HepG2 (cell line): ENCODE measurements at regions not wholly inside any gene's neighbourhood (a gene's known extent, or its start where the extent isn't known, plus 50 kb on each side); places are given as distances from the start of the nearest gene placed in this dataset.

Experiments used
- FOXK2 ChIP-seq: fragments of 450-650 bp; IDR thresholded peaks from 2 replicates; pipeline ENCODE4 v1.6.1; 2016
- PHF20 ChIP-seq: sonication (generic); formaldehyde crosslinking; IDR thresholded peaks from 2 replicates; pipeline ENCODE4 v1.5.0; 2020; ENCODE audit warnings: mild to moderate bottlenecking, missing genetic modification reagents
- PHF5A ChIP-seq: IDR thresholded peaks from one replicate; pipeline ENCODE4 v1.6.1; 2018; ENCODE audit warnings: low read depth, missing genetic modification reagents; ENCODE audit not compliant: unreplicated experiment
- RFXANK ChIP-seq: IDR thresholded peaks from 2 replicates; pipeline ENCODE4 v1.6.1; 2016
- SIX4 ChIP-seq: sonication (generic); formaldehyde crosslinking; IDR thresholded peaks from 2 replicates; pipeline ENCODE4 v1.4.0; 2020; ENCODE audit warnings: missing genetic modification reagents
- SOX5 ChIP-seq: IDR thresholded peaks from 2 replicates; pipeline ENCODE4 v1.6.1; 2016; ENCODE audit warnings: borderline replicate concordance
- YY1 ChIP-seq: IDR thresholded peaks from 2 replicates; pipeline ENCODE4 v1.6.1; 2011; ENCODE audit warnings: low read length, low read depth, moderate library complexity, mild to moderate bottlenecking; ENCODE audit not compliant: insufficient read depth, insufficient replicate concordance
- ZNF234 ChIP-seq: sonication (generic); formaldehyde crosslinking; conservative IDR thresholded peaks from 2 replicates; pipeline ENCODE4 v1.5.1; 2020; ENCODE audit warnings: mild to moderate bottlenecking, missing genetic modification reagents
- ZNF678 ChIP-seq: sonication (generic); formaldehyde crosslinking; IDR thresholded peaks from 2 replicates; pipeline ENCODE4 v1.4.0; 2020; ENCODE audit warnings: mild to moderate bottlenecking, missing genetic modification reagents
- ZNF75D ChIP-seq: sonication (generic); formaldehyde crosslinking; IDR thresholded peaks from 2 replicates; pipeline ENCODE4 v1.8.1; 2023; ENCODE audit warnings: missing genetic modification reagents, mild to moderate bottlenecking, borderline replicate concordance
- ZNF780A ChIP-seq: sonication (generic); formaldehyde crosslinking; IDR thresholded peaks from 2 replicates; pipeline ENCODE4 v1.8.0; 2022; ENCODE audit warnings: mild to moderate bottlenecking, missing genetic modification reagents, moderate library complexity
- ZNF790 ChIP-seq: sonication (generic); formaldehyde crosslinking; IDR thresholded peaks from 2 replicates; pipeline ENCODE4 v1.8.0; 2022; ENCODE audit warnings: missing genetic modification reagents, mild to moderate bottlenecking, borderline replicate concordance
- TF ChIP-seq, protein P1 (sequence below): sonication (generic); formaldehyde crosslinking; IDR thresholded peaks from 2 replicates; pipeline ENCODE4 v1.5.1; 2020; ENCODE audit warnings: mild to moderate bottlenecking, missing genetic modification reagents, moderate library complexity
- TF ChIP-seq, protein P2 (sequence below): sonication (generic); formaldehyde crosslinking; IDR thresholded peaks from 2 replicates; pipeline ENCODE4 v1.4.0; 2020; ENCODE audit warnings: mild to moderate bottlenecking, missing genetic modification reagents
- TF ChIP-seq, protein P3 (sequence below): IDR thresholded peaks from 2 replicates; pipeline ENCODE4 v1.6.1; 2016; ENCODE audit warnings: low read depth, missing genetic modification reagents, missing compliant biosample characterization
- TF ChIP-seq, protein P4 (sequence below): sonication (generic); formaldehyde crosslinking; conservative IDR thresholded peaks from 2 replicates; pipeline ENCODE4 v1.8.0; 2022; ENCODE audit warnings: missing genetic modification reagents
- TF ChIP-seq, protein P5 (sequence below): sonication (generic); formaldehyde crosslinking; IDR thresholded peaks from 2 replicates; pipeline ENCODE4 v1.5.1; 2020; ENCODE audit warnings: mild to moderate bottlenecking, moderate library complexity, missing genetic modification reagents
- TF ChIP-seq, protein P6 (sequence below): sonication (generic); formaldehyde crosslinking; conservative IDR thresholded peaks from 2 replicates; pipeline ENCODE4 v1.8.0; 2022; ENCODE audit warnings: mild to moderate bottlenecking, moderate library complexity, missing genetic modification reagents

DNA sequence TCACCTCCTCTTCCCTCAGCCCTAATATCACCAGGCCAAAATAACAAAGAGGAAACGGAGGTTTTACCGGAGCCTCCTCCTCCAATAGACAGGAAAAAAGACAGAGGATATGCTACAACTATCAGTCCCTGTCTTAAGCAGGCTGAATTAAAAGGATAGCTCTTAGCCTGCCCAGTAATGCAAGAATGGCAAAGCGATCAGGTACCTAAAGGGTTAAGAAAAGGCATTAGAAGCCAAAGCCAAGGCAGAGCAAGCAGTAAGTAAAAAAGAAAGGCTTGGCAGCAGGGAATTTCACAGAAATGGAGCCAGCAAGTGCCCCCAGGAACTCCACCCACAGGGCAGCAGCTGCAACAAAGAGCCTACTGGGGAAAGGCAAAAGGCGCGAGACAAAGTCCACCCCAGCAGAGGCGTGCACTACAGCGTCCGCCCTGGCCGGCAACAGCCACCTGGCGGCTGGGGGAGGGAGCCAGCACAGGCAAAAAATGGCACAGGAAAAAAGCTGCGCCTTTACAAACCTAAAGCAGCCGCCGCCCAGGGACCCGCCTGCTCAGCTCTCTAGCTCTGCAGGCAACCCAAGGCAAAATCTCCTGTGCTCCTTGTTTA is 220.6 kb upstream of the ZC4H2 start (continued):
- TF ChIP-seq, protein P1, sequence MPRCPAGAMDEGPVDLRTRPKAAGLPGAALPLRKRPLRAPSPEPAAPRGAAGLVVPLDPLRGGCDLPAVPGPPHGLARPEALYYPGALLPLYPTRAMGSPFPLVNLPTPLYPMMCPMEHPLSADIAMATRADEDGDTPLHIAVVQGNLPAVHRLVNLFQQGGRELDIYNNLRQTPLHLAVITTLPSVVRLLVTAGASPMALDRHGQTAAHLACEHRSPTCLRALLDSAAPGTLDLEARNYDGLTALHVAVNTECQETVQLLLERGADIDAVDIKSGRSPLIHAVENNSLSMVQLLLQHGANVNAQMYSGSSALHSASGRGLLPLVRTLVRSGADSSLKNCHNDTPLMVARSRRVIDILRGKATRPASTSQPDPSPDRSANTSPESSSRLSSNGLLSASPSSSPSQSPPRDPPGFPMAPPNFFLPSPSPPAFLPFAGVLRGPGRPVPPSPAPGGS (CRISPR knock-in tag), result no peak
- TF ChIP-seq PHF20 (CRISPR knock-in tag) (no peak), PHF5A (CRISPR knock-in tag) (no peak), ZNF75D (CRISPR knock-in tag) (no peak), ZNF678 (CRISPR knock-in tag) (no peak), YY1 (peak; percentile 52), SIX4 (CRISPR knock-in tag) (no peak), ZNF790 (CRISPR knock-in tag) (no peak), ZNF780A (CRISPR knock-in tag) (no peak), ZNF234 (CRISPR knock-in tag) (no peak), FOXK2 (no peak), SOX5 (peak; percentile 41; the same call in 1 of the 2 replicates), RFXANK (CRISPR knock-in tag) (no peak)
- TF ChIP-seq, protein P2, sequence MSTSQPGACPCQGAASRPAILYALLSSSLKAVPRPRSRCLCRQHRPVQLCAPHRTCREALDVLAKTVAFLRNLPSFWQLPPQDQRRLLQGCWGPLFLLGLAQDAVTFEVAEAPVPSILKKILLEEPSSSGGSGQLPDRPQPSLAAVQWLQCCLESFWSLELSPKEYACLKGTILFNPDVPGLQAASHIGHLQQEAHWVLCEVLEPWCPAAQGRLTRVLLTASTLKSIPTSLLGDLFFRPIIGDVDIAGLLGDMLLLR (CRISPR knock-in tag), result no peak
- TF ChIP-seq, protein P3, sequence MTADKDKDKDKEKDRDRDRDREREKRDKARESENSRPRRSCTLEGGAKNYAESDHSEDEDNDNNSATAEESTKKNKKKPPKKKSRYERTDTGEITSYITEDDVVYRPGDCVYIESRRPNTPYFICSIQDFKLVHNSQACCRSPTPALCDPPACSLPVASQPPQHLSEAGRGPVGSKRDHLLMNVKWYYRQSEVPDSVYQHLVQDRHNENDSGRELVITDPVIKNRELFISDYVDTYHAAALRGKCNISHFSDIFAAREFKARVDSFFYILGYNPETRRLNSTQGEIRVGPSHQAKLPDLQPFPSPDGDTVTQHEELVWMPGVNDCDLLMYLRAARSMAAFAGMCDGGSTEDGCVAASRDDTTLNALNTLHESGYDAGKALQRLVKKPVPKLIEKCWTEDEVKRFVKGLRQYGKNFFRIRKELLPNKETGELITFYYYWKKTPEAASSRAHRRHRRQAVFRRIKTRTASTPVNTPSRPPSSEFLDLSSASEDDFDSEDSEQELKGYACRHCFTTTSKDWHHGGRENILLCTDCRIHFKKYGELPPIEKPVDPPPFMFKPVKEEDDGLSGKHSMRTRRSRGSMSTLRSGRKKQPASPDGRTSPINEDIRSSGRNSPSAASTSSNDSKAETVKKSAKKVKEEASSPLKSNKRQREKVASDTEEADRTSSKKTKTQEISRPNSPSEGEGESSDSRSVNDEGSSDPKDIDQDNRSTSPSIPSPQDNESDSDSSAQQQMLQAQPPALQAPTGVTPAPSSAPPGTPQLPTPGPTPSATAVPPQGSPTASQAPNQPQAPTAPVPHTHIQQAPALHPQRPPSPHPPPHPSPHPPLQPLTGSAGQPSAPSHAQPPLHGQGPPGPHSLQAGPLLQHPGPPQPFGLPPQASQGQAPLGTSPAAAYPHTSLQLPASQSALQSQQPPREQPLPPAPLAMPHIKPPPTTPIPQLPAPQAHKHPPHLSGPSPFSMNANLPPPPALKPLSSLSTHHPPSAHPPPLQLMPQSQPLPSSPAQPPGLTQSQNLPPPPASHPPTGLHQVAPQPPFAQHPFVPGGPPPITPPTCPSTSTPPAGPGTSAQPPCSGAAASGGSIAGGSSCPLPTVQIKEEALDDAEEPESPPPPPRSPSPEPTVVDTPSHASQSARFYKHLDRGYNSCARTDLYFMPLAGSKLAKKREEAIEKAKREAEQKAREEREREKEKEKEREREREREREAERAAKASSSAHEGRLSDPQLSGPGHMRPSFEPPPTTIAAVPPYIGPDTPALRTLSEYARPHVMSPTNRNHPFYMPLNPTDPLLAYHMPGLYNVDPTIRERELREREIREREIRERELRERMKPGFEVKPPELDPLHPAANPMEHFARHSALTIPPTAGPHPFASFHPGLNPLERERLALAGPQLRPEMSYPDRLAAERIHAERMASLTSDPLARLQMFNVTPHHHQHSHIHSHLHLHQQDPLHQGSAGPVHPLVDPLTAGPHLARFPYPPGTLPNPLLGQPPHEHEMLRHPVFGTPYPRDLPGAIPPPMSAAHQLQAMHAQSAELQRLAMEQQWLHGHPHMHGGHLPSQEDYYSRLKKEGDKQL (CRISPR knock-in tag), result no peak
- TF ChIP-seq, protein P4, sequence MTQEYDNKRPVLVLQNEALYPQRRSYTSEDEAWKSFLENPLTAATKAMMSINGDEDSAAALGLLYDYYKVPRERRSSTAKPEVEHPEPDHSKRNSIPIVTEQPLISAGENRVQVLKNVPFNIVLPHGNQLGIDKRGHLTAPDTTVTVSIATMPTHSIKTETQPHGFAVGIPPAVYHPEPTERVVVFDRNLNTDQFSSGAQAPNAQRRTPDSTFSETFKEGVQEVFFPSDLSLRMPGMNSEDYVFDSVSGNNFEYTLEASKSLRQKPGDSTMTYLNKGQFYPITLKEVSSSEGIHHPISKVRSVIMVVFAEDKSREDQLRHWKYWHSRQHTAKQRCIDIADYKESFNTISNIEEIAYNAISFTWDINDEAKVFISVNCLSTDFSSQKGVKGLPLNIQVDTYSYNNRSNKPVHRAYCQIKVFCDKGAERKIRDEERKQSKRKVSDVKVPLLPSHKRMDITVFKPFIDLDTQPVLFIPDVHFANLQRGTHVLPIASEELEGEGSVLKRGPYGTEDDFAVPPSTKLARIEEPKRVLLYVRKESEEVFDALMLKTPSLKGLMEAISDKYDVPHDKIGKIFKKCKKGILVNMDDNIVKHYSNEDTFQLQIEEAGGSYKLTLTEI, result no peak
- TF ChIP-seq, protein P5, sequence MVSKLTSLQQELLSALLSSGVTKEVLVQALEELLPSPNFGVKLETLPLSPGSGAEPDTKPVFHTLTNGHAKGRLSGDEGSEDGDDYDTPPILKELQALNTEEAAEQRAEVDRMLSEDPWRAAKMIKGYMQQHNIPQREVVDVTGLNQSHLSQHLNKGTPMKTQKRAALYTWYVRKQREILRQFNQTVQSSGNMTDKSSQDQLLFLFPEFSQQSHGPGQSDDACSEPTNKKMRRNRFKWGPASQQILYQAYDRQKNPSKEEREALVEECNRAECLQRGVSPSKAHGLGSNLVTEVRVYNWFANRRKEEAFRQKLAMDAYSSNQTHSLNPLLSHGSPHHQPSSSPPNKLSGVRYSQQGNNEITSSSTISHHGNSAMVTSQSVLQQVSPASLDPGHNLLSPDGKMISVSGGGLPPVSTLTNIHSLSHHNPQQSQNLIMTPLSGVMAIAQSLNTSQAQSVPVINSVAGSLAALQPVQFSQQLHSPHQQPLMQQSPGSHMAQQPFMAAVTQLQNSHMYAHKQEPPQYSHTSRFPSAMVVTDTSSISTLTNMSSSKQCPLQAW, result no peak
- TF ChIP-seq, protein P6, sequence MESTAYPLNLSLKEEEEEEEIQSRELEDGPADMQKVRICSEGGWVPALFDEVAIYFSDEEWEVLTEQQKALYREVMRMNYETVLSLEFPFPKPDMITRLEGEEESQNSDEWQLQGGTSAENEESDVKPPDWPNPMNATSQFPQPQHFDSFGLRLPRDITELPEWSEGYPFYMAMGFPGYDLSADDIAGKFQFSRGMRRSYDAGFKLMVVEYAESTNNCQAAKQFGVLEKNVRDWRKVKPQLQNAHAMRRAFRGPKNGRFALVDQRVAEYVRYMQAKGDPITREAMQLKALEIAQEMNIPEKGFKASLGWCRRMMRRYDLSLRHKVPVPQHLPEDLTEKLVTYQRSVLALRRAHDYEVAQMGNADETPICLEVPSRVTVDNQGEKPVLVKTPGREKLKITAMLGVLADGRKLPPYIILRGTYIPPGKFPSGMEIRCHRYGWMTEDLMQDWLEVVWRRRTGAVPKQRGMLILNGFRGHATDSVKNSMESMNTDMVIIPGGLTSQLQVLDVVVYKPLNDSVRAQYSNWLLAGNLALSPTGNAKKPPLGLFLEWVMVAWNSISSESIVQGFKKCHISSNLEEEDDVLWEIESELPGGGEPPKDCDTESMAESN (CRISPR knock-in tag), result no peak
